Stimulated activated CD4-positive, alpha-beta T cell treated with anti-CD3 and anti-CD28 coated beads, TNF-alpha, amount 100 ng/mL, for 24 hours (primary cell): ENCODE measurements at regions not wholly inside any gene's neighbourhood (a gene's known extent, or its start where the extent isn't known, plus 50 kb on each side); places are given as distances from the start of the nearest gene placed in this dataset.
"Not testable (repeated sequence)": the region's sequence is repeated elsewhere in the genome, so short reads cannot be mapped to it uniquely, and the experiment has no call there.

ENCODE experiments used
- DNase-seq, 3 experiments: peaks; one replicate each; pipeline ENCODE4 v3.0.0-alpha.2; 2020; ENCODE audit warnings: low read depth in 3 of 3

DNA sequence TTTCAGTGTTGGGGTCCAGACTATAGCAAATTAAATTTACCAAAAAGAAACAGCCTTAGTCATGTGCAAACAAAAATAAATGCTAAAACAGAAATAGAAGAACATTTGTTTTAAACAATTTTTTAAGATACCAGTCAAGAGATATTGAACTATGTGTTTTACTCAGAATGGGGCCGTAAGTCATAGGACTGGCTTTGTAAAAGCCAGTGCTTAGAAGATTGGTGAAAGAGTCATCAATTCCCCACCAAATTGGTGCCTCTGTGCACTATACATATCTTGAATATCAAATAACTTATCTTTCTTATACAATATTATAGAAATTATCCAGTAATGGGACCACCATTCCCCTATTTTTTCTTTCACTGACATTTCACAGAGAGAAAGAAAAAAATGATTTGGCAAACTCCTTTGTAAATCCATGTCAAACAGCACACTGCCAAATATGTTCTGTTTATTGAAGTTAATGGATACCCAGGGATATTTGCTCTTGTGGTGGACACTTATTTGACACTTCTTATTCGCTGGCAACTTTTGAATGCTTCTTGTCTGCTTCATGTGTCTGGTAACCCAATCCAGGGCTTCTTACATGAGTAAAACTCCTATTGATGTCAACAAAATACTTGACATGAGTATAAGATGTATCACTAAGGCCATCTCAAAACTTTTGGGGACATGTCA is 145.7 kb upstream of the PKN2 start:
- DNase-seq, result no peak

DNA sequence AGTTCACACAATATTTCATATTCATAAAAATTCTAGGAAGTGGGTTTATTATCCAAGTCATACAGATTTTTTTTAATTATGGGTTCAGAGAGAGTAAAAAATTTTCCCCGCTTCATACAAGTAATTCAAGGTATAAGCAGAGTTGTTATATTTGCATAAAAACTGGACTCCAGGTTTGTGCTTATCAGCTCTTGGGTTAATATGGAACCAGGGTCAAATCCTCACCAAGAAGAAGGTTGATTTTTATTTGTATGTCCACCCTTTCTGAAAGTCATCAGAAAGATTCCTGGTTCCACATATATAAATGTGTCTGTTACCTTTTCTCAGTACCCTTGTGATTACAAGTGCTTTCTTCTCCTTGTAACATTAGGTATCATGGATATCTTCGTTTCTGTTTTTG is 143.8 kb upstream of the PKN2 start:
- no peak for DNase-seq

DNA sequence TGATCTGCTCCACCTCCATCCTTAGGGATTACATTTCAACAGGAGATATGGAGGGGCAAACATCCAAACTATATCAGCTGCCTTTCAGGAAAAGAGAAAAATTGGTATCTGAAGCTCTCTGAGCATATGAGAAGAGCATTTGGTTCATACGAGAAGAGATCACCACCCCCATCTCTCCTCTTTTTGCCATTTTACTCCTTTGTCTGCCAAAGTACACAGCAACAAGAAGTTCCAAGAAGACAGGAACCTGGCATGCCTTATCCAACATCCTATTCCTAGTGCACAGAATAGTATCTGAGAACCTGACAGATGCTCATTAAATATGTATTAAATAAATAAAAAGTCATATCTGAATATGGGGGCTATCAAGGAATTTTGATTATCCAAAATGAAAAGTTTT is 142.5 kb upstream of the PKN2 start:
- DNase-seq, result no peak

DNA sequence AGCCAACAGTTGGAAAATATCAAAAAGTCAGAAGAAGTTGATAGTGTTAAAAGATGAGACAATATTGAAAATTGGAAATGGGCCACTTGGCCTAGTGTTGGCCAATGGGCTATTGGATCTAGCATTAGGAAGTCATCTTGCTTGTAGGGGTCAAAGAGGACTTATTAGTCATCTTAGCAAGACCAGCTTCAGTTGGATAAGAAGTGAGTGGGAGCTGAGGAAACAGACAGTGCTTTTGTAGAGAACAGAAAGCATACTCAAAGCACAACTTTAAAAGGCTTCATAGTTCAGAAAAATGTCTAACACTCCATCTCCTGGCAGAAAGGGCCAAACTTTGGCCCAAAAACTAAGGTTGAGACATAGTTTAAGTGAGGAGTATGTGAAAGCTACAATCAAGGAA is 139.9 kb upstream of the PKN2 start:
- DNase-seq, result no peak

DNA sequence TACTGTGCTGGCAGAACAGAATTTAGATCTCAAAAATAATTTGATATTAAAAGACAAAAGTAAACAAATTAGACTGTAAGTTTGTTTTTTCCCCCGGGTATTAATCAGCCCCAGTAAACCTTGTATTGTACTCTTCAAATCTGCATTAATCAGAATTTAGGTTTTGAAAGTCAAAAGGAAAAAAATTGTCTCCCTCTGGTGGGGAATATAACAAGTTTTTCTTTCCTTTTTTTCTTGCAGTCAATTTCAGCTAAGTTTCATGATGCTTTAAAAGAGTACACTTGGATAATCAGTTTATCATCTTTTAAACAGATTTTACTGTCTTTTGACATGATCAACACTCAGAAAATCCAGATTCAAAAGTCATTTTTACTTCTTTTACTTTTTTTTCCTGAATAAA is 134.5 kb upstream of the PKN2 start:
- DNase-seq, result no peak

DNA sequence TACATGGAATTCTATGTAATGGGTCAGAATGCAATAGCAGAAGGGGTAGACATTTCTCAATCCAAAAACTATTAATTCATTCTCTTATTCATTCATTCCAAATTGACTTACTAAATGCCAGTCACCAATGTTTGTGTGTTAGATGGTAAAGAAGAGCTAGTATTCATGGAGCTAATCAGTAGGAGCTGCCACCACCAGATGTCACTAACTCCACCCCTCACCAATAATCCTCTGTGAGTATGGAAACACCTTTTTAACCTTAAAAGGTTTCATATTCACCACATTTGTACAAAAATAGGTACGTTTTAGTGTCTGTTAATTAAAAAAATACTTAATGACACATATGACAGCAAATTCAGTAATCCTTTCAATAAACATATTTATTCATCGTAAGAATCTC is 131.8 kb upstream of the PKN2 start:
- DNase-seq, result no peak

DNA sequence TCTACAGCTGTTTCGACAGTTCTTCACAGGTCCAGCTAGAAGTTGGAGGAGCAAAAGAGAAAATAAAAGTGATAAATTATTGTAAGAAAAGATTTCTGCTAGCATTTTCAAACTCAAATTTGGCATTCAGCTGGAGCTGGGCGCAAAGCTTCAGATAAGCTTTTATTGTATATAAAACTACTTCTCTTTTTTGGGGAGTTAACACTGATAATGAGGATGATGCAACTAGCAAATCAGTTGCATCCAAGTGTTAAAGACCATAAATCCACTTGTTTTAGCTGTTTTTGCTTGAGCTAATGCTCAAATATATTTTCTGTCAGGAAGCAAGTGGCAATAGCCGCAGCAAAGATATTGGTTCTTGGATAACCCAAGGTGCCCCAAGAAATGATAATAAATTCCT is 127.1 kb upstream of the PKN2 start:
- no peak for DNase-seq

DNA sequence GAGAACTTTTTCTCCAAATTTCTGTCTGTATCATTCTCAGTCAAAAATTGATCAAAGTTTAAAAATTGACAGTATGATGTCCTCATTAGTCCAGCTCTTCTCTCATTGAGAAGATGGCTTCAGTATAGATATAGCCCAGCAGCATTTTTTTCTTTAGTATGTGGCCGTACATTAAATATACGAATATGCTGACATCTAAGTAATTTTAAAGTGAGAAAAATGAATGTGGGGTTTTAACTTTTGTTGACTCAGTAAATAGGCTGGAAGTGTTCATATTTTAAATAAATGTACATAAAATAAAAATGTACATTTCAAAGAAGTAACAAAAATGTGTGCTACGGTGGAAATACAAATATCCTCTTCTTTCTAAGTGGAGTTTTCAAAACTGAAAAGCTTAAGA is 123.5 kb upstream of the PKN2 start:
- DNase-seq, result no peak

DNA sequence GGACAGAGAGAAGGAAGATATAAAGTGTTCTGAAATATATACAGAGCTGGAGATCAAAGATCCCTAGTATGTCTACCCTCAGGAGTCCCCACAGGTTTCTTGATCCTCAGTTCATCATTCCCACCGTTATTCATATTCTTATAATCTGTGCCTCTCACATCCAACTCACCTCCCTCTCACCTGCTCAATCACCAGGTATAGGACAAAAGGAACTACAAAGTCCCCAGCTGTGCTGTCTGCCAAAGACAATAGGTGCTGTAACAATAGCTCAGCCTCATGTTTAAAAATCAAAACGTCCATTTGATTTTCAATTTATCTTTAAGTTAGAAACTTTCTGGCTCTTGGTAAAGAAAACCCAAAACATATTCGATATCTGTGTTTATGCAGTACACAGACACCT is 121.1 kb upstream of the PKN2 start:
- DNase-seq, result no peak

DNA sequence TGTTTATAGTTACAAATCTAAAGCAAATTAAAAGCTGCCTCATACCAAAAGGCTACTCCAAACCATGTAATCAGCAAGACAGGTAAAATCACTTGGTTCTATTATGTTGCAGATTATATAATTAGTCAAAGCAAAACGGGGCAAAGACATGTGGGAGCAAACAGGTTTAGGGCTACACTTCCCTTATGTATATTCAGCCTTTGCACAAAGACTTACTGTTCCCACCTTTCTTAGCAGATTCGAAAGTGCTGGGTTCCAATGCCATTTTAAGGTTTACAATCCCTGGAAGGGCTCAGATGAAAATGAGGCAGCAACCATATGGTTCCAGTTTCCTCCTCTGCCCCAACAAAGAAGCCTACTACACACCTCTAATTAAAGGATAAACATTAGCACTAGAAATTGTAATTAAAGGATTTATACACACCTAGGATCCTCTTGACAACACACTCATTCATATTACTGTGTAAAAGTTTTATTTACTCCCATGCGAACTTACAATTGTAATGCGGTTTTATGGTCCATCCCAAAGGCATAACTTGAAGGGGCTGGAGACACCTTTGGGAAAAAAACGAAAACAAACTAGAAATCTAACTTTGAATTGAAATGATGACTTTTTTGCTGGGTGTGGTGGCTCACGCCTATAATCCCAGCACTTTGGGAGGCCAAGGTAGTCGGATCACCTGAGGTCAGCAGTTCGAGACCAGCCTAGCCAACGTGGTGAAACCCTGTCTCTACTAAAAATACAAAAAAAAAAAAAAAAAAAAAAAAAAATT is 117.3 kb upstream of the PKN2 start:
- DNase-seq, result no peak

DNA sequence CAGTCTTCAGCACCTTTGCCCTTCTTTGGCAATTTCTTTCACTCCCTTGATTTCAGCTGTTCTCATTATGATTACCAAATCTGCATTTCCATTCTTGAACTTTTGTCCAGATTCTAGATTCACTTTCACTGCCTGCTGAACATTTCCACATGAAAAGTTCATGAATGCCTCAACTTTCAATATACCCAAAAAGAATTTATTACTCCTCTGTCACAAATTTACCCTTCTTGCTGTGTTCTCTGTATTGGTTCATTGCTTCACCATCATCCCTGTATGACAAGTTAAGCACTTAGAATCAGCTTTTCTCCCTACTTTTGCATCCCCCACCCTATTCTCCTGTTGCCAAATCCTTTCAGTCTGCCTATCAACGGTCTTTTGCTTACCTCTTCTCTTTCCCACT is 112.6 kb upstream of the PKN2 start:
- DNase-seq, result no peak

DNA sequence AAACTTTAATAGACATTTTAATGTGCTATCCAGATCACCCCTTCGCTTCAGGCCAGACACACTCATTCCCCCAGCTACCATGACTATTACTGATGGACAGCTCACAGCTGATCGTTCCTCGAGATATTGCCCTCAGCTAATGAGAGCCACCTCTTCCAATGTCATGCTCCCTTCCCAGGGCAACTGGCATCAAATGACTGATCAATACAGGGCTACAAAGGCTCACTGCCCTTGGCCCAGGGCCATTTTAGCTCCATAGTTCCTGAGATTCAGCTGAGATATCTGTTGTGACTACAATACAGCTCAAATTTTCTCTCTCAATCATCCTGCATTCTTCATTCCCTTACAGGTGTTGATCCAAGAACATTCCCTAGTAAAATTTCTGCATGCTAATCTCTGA is 104.5 kb upstream of the PKN2 start:
- no peak for DNase-seq

DNA sequence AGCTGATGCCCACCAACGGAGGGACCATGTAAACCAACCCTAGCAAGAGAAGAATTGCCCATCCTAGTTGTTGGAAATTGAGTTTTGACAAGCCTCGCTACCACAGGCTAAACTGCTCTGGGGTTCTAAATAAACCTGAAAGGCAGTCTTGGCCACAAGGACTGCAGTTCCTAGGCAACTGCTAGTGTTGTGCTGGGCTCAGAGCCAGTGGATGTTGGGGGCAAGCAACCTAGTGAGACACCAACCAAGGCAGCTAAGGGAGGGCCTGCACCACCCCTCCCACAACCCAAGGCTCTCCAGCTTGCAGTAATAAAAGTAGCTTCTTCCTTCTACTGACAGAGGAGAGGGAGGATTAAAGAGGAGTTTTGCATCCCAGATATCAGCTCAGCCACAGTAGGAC is 102.4 kb upstream of the PKN2 start:
- DNase-seq, result no peak

DNA sequence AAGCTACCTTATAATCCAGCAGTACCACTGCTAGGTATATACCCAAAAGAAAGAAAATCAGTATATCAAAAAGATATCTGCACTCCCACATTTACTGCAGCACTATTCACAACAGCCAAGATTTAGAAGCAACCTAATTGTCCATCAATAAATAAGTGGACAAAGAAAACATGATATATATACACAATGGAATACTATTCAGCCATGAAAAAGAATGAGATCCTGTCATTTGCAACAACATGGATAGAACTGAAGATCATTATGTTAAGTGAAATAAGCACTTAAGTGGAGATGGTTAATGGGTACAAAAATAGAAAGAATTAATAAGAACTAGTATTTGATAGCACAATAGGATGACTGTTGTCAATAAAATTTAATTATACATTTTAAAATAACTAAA is 90.7 kb upstream of the PKN2 start:
- no peak for DNase-seq

DNA sequence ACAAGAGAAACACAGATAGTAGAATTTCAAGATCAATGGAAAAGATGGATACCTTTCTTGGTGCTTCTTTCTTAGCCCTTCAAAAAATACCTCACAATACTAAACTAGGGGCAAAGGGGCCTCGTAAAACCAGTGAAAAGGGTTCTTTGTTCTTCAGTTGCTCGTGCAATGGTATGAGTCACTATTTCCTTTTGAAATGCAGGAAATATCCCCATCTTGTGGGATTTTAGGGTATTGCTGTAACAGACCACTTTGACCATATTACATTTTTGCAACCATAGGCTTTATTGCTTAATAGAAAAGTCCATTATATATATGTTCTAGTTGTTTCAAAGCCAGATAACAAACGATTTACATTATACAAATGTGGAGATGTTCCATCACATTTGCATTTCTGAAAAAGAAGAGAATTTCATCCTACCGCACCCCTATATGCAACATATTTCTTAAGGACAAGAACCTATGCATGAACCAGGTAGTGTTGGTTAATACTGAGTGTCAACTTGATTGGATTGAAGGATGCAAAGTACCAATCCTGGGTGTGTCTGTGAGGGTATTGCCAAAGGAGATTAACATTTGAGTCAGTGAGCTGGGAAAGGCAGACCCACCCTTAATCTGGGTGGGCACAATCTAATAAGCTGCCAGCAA is 88.6 kb upstream of the PKN2 start:
- no peak for DNase-seq

DNA sequence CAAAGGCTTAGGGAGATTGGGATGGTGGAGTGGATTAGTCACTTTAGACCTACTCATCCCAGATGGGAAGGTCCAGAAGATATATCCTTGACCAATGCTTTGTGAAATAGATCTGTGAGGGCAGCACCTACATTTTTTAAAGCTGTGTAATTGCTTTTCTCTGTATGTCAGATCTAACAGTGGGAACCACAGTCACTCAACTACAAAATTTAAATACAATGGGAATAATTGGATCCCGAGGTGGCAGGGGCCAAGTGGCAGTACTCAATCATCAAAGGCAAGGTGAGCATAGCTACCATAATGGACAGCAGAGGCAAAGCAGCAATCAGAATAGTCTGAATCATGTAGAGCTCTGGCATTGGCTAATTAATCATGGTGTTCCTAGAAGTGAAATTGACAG is 86.1 kb upstream of the PKN2 start:
- not testable (repeated sequence) for DNase-seq

DNA sequence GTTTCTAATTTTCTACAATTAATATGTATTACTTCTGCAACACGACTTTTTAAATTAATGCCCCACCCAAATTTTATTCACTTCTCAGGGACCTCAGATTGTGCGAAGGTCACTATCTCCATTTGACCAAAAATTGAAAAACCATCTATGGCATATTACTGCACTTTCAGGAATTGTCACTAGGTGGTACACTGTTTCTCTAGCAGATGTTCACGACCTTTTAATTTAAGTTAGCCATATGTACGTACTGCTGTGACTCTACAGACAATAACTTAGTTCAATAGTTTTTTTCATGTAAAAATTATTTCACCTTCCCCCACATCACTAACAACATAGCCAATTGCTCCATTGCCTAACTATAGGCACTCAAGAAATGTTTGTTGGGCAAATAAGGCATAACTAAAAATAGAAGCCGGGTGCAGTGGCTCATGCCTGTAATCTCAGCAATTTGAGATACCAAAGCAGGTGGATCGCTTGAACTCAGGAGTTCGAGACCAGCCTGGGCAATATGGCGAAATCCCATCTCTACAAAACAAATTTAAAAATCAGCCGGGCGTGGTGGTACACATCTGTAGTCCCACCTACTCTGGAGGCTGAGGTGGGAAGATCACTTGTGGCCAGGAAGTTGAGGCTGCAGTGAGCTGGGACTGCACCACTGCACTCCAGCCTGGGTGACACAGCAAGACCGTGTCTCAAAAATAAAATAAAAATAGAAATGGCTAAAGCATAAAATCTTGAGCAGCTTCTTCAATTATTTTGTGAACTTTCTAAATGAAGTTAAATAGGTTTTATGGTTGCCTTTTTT is 75.7 kb upstream of the PKN2 start:
- no peak for DNase-seq

DNA sequence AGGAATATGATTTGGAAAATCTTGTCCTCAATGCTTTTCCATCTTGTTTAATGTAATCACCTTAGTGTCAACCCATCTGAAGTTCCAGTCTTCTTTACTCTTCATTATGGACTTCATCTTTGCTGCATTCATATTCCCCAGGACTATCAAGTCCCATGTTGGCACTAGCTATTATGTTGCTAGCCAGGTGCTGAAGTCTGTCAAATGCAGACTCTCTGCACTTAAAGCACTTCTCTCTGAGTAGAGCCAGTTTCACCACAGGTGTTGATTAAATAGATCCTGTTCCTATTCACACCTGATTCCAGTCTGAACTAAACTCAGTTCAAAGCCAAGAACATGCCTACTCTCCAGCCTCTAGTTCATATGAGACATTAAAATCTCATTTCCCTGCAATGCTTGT is 75.0 kb upstream of the PKN2 start:
- DNase-seq, result no peak

DNA sequence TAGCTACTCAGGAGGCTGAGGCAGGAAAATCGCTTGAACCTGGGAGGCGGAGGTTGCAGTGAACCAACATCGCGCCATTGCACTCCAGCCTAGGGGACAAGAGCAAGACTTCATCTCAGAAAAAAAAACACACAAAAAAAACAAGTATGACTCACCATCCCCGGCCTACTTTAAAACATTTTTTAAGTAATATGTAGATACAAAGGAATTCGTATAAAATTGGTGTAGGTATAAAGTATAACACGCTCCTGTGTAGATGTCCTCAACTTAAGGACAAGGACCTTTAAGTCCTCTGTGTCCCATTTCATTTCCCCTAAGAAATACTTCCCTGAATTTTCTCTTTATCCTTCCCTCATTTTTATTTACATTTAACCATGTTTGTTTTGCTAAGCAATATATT is 73.4 kb upstream of the PKN2 start:
- no peak for DNase-seq

DNA sequence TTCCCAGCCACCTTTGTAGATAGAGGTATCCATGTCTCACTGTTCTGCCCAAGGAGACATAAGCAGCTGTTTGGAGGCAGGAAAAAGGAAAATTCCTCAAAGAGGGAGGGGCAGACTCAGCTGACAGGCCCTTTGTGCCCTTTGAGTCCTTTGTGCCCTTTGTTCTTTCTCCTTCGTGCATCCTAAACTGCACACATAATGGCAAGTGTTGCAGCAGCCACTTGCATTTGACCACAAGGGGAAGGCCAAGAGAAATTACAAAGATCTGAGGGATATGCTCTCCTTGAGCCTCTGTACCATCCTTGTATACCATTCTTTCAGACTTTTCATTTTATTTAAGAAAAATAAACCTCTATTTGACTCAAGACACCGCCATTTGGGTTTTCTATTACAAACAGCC is 71.8 kb upstream of the PKN2 start:
- no peak for DNase-seq

DNA sequence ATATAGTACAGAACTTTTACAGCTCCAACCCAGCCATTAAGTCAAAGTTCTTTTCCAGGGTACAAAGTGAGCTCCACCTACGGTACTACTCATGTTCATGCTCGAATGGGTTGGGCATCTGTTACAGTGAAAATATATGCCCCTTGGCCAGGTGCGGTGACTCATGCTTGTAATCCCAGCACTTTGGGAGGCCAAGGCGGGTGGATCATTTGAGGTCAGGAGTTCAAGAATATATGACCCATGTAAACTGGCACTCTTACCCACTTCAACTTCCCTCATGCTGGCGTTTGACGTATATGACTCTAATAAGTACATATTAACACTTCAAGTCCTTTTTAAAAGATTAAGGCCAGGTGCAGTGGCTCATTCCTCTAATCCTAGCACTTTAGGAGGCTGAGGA is 71.3 kb upstream of the PKN2 start:
- DNase-seq, result no peak

DNA sequence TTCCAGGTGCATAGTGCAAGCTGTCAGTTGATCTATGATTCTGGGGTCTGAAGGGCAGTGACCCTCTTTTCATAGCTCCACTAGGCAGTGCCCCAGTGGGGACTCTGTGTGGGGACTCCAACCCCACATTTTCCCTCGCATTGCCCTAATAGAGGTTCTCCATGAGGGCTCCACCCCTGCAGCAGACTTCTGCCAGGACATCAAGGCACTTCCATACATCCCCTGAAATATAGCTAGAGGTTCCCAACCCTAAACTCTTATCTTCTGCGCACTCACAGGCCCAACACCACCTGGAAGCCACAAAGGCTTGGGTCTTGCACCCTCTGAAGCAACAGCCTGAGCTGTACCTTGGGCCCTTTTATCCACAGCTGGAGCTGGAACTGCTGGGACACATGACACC is 65.7 kb upstream of the PKN2 start:
- no peak for DNase-seq
